ENCODE measurements at regions not wholly inside any gene's neighbourhood (a gene's known extent, or its start where the extent isn't known, plus 50 kb on each side); places are given as distances from the start of the nearest gene placed in this dataset.
"Not testable (repeated sequence)": the region's sequence is repeated elsewhere in the genome, so short reads cannot be mapped to it uniquely, and the experiment has no call there.

DNA sequence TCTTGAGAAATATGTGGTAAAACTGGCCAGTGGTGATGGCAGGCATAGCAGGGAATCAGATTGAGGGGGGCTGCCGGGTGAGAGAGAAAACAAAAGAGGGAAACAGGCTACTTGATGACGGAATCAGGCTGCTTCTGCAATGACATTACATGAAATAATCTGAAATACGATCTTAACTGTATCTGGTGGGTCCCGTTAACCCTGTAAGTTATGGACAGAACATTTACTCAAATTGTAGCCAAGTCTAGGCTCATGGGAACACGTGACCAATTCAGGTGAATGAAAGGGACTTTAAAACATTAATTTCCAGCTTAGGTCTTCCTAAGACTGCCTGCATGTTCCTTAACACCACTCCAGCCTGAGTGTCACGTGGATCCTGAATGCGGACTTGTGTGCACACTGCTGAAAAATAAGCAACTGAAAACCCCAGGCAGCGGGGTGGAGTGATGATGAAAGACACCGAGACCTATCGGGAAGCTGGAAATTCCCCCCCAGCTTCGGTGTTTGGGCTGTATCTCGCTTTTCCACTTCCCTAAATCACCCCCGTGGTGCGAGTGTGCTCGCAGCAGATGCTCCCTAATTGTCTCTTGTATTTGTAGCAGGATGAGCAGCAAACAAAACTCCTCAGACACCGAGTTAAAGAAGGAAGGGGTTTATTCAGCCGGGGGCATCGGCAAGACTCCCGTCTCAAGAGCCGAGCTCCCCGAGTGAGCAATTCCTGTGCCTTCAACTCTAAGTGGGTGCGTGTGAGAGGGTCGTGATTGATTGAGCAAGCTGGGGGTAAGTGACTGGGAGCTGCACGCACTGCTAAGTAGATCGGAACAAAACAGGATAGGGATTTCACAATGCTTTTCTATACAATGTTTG, 145.0 kb upstream of the GRK3 start:
- no peak for DNase-seq (ENCODE audit: low spot score)

GRCh38 chr22:25420114-25420441, 144.4 kb upstream of the GRK3 start:
- not testable (repeated sequence) for DNase-seq (ENCODE audit: low spot score)

- no peak for DNase-seq (ENCODE audit: low spot score)
Measured at GRCh38 chr22:25420471-25420924, 144.0 kb upstream of the GRK3 start.

- no peak for DNase-seq (ENCODE audit: low spot score)
Measured at GRCh38 chr22:25420925-25421904, 143.3 kb upstream of the GRK3 start.

DNA sequence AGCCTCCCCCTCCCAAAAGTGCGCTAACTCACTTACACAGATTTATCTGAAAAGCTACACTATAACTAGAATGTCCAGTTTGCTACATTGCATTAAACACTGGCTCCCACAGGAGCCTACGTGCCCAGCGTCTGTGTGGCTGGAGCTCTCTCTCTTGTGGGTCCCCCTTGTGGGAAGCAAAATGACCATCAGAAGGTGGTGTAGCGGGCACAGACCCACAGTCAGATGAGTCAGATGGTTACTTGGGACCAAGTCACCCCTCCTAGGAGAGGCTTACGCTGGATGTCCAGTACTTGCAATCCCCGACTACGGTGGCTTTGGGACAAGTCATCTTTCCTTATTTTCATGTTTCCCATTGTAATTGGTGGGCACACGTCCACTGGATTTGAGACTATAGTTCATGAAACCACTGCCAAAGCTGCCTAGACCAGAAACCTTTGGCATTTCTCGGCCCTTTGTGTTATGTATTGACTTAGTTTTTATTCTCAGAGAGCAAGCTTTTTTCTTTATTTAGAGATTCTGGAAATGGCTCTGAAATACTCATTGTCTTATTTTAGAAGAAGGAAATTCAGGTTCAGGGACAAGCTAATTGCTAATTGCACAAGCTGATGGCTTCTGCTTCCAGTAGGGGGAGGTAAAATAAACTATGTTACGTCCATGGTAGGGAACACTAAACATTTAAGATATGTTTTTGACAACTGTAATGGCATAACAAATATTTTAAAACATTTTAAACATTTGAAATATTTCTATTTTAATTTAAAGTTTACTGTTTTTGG, 137.8 kb upstream of the GRK3 start:
- not testable (repeated sequence) for DNase-seq (ENCODE audit: low spot score)

- DNase-seq (ENCODE audit: low spot score), result not testable (repeated sequence)
Measured at GRCh38 chr22:25431637-25432342, 132.7 kb upstream of the GRK3 start.

GRCh38 chr22:25433381-25433970, 131.0 kb upstream of the GRK3 start:
- DNase-seq (ENCODE audit: low spot score), result not testable (repeated sequence)

DNA sequence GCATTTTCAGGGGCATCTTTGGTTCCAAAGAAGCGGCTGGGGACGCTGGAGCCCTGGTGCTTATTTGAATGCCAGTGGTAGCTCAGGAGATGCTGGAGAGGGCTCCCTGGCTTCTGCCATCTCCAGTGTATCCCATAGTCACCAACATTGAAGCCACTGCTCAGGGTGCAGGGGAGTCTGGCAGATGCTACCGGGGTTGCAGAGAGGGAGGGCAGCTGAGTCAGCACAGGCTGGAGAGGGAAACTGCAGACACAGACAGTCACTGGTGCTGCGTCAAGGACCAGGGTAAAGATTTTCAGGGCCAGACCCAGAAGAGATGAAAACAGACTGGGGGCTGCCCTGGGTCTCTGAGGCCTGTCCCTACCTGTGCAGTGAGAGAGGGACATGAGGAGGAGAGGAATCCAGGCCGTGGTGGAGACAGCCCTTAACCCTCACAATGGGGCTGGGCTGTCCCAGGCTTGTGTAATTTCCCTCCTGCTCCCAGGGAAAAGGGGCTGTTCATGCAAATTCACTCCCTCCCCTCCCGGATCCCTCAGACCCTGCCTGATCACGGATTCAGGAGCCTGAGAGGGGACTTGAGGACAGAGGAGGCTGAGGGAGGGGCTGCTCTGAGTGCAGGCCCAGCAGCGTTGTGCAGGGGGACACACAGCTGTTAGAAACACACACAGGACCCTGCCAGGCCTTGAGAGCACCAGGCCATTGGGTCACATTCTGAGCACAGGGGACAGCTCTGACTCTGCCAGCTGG, 126.9 kb upstream of the GRK3 start:
- no peak for DNase-seq (ENCODE audit: low spot score)

GRCh38 chr22:25447067-25447685, 117.3 kb upstream of the GRK3 start:
- DNase-seq (ENCODE audit: low spot score), result no peak

DNA sequence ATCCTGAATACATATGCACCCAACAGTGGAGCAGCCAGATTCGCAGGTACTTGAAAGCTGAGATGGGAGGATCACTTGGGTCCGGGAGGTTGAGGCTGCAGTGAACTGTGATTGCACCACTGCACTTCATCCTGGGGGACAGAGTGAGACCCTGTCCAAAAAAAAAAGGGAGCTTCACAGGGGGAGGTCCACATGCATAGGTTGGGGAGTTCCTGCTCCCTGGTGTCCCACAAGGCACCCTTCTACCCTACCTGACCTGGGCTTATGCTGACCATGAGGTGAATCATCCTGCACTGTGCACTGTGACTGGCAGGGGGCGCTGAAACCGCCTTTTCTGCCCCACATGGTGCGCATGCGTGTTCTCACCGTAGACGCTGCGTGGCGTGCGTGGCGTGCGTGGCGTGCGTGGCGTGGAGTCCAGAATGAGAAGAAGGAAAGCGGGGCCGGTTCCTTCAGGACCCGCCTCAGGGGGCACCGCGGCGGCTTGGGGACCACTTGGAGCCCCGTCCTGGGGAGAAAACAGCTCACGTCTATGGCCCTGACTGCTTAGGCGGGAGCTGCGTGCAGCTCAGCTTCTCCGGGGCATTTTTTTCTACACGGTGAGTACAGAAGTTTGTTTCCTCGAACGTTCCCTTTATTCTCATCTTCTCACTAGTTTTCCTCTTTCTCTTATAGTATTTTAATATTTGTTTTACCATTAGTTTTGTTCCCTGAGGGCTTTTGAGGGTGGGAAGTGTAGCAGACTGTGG, 116.6 kb upstream of the GRK3 start:
- peak; percentile 86 for DNase-seq (ENCODE audit: low spot score)

- peak; percentile 13 for DNase-seq (ENCODE audit: low spot score)
Measured at GRCh38 chr22:25448435-25449051, 115.9 kb upstream of the GRK3 start.

- DNase-seq (ENCODE audit: low spot score), result no peak
Measured at GRCh38 chr22:25449781-25450317, 114.6 kb upstream of the GRK3 start.

GRCh38 chr22:25451480-25452114, 112.9 kb upstream of the GRK3 start:
- no peak for DNase-seq (ENCODE audit: low spot score)

- no peak for DNase-seq (ENCODE audit: low spot score)
Measured at GRCh38 chr22:25452116-25452700, 112.3 kb upstream of the GRK3 start.

DNA sequence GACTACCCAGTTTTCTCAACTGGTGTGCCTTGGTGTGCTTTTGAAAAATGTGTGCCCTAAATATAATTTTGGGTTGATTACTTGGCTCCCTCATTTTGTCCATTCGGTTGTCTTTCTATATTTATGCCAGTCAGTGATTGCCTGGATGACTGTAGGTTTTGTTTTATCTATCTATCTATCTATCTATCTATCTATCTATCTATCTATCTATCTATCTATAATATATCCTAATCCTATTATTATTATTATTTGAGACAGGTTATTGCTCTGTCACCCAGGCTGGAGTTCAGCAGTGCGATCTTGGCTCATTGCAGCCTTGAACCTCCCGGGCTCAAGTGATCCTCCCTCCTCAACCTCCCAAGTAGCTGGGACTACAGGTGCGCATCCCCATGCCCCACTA, 111.4 kb upstream of the GRK3 start:
- DNase-seq (ENCODE audit: low spot score), result no peak

GRCh38 chr22:25453557-25453956, 110.9 kb upstream of the GRK3 start:
- no peak for DNase-seq (ENCODE audit: low spot score)

DNA sequence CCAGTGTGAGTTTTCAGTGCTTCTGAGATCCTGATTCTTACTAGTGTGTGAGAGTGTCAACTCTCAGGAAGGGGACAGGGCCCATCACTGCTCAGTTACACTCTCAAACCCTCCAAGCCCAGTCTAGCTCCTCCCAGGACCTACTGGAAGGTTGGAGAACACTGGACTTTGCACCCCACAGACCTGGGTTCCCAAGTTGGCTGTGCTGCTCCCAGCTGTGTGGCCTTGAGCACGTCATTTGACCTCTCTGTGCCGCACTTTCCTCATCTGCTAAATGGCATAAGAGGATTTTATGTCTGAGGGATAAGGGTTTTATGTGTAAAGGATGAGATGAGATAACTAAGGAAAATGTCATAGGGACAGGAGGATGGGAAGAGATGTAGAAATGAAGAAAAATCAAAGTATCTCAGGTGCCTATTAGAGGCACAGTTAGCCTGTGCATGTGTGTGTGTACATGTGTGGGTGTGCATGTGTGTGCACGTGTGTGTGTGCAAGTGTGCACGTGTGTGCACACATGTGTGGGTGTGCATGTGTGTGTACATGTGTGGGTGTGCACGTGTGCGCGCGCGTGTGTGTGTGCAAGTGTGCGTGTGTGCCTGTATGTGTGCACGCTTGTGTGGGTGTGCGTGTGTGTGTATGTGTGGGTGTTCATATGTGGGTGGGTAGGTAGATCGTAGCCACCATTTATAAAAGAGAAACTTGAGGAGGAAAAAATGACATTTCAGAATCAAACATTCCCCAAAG, 108.0 kb upstream of the GRK3 start:
- DNase-seq (ENCODE audit: low spot score), result not testable (repeated sequence)

All from kidney capillary endothelial cell (primary cell).